ENCODE measurements at regions not wholly inside any gene's neighbourhood (a gene's known extent, or its start where the extent isn't known, plus 50 kb on each side); places are given as distances from the start of the nearest gene placed in this dataset.

GRCh38 chr20:54707801-54708200 lies 232.4 kb downstream of the DOK5 start:
- no peak for DNase-seq (ENCODE audit: low read depth)
- no peak overlapping the region for H3K4me3 ChIP-seq (ENCODE audit: low read depth, low read length)
- TF ChIP-seq CTCF (conservative IDR thresholded peaks at IDR 0.05; ENCODE audit: low read depth, low read length), result no peak

- DNase-seq (ENCODE audit: low read depth), result no peak
- TF ChIP-seq CTCF (conservative IDR thresholded peaks at IDR 0.05; ENCODE audit: low read depth, low read length), result no peak
- H3K4me3 ChIP-seq (ENCODE audit: low read depth, low read length), result no peak overlapping the region
These were observed 231.2 kb downstream of the DOK5 start for GRCh38 chr20:54706581-54706980.

- TF ChIP-seq CTCF (conservative IDR thresholded peaks at IDR 0.05; ENCODE audit: low read depth, low read length), result no peak
- no peak for DNase-seq (ENCODE audit: low read depth)
- no peak overlapping the region for H3K4me3 ChIP-seq (ENCODE audit: low read depth, low read length)
These were observed 228.7 kb downstream of the DOK5 start for GRCh38 chr20:54704032-54704635.

Data from epithelial cell of proximal tubule (primary cell).